Breast epithelium (tissue), 4 donors: ENCODE measurements at regions not wholly inside any gene's neighbourhood (a gene's known extent, or its start where the extent isn't known, plus 50 kb on each side); places are given as distances from the start of the nearest gene placed in this dataset.

Source experiments
- DNase-seq, 2 donors: peaks; one replicate each; pipeline ENCODE4 v3.0.0-alpha.2; 2019; ENCODE audit warnings: low spot score in 2 of 2
- H3K27ac ChIP-seq, 2 donors: fragments of 200-600 bp; sonication (generic) in 1 of 2; one replicate each; pipeline ENCODE4 v1.5.1; 2016 to 2019; ENCODE audit warnings: mild to moderate bottlenecking in 1 of 2
- H3K27me3 ChIP-seq, 2 donors: fragments of 200-600 bp; sonication (generic) in 1 of 2; one replicate each; pipeline versions ENCODE4 v1.5.1 to v1.6.0; 2017 to 2019; ENCODE audit warnings: control low read depth in 1 of 2, mild to moderate bottlenecking in 1 of 2
- H3K36me3 ChIP-seq: fragments of 200-600 bp; one replicate; pipeline ENCODE4 v1.5.1; 2019
- H3K4me1 ChIP-seq, 2 donors: fragments of 200-600 bp; sonication (generic); one replicate each; pipeline ENCODE4 v1.5.1; 2016 to 2019; ENCODE audit warnings: control low read depth in 1 of 2
- H3K4me3 ChIP-seq, 3 donors: fragments of 200-600 bp; sonication (generic); 1 replicate in 2 of 3; 2 replicates in 1 of 3; pipeline ENCODE4 v1.5.1; 2016 to 2019; ENCODE audit warnings: mild to moderate bottlenecking in 3 of 3, moderate library complexity in 2 of 3
- H3K9me3 ChIP-seq, 2 donors: fragments of 200-600 bp; sonication (generic) in 1 of 2; one replicate each; pipeline ENCODE4 v1.5.1; 2016 to 2019; ENCODE audit warnings: control low read depth in 1 of 2
- POLR2A ChIP-seq: fragments of 450-650 bp; IDR thresholded peaks from one replicate; pipeline ENCODE4 v1.6.1; 2016; ENCODE audit warnings: antibody characterized with exemption, mild to moderate bottlenecking, moderate library complexity
- POLR2AphosphoS5 ChIP-seq, 3 donors: sonication (generic); formaldehyde crosslinking; IDR thresholded peaks; one replicate each; pipeline ENCODE4 v1.6.1; 2017; ENCODE audit warnings: antibody characterized with exemption in 3 of 3
- intact Hi-C: fragments of 100-400 bp; cut with DNase I; formaldehyde crosslinking; loops from one replicate; pipeline ENCODE4 v1.15.1; 2023; ENCODE audit warnings: low total_unique reads
- TF ChIP-seq, protein P1 (sequence below), 3 donors: fragments of 450-650 bp; IDR thresholded peaks; one replicate each; pipeline ENCODE4 v1.5.1; 2016 to 2017; ENCODE audit warnings: antibody characterized with exemption in 3 of 3, mild to moderate bottlenecking in 3 of 3, moderate library complexity in 3 of 3

- intact Hi-C loops: no loop called here
- Histone ChIP-seq H3K36me3 (no peaks in the 10 kb centered on the region), H3K4me1 (no peaks in the 10 kb centered on the region), H3K27ac (peak overlapping the region; percentile 63 to 76), H3K27me3 (no peaks in the 10 kb centered on the region), H3K4me3 (peak overlapping the region; percentile 56 to 67 (median 58)), H3K9me3 (no peaks in the 10 kb centered on the region)
- TF ChIP-seq POLR2AphosphoS5 (IDR thresholded peaks at IDR 0.05): peak in 1 of 3 donors; percentile 35
- TF ChIP-seq, protein P1, sequence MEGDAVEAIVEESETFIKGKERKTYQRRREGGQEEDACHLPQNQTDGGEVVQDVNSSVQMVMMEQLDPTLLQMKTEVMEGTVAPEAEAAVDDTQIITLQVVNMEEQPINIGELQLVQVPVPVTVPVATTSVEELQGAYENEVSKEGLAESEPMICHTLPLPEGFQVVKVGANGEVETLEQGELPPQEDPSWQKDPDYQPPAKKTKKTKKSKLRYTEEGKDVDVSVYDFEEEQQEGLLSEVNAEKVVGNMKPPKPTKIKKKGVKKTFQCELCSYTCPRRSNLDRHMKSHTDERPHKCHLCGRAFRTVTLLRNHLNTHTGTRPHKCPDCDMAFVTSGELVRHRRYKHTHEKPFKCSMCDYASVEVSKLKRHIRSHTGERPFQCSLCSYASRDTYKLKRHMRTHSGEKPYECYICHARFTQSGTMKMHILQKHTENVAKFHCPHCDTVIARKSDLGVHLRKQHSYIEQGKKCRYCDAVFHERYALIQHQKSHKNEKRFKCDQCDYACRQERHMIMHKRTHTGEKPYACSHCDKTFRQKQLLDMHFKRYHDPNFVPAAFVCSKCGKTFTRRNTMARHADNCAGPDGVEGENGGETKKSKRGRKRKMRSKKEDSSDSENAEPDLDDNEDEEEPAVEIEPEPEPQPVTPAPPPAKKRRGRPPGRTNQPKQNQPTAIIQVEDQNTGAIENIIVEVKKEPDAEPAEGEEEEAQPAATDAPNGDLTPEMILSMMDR (IDR thresholded peaks at IDR 0.05): no peak
- DNase-seq: peak in 1 of 2 donors; percentile 37
These were observed 298.6 kb downstream of the PTPRC start for GRCh38 chr1:198937231-198938031.

DNA sequence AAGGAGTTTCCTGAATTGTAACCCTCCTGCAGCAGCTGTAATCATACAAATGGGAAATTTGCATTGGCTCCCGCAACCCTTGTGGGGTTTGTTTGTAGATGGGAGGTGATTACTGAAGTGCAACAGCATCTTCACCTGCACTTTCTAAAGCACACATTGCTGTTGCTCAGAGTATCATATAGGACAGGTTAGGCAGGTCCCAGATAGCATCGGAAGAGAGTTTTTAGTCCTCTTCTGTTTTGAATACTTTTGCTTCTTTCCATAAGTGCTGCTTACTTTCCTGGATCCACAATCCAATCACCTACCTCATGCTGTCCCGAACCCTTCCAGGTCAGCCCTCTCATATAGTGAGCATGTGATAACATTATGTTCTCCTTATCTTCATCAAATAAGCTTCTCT lies 300.4 kb downstream of the PTPRC start:
- no peaks in the 10 kb centered on the region for H3K4me1 ChIP-seq
- DNase-seq: no peak
- no peak for TF ChIP-seq POLR2AphosphoS5 (IDR thresholded peaks at IDR 0.05)
- TF ChIP-seq, protein P1 (IDR thresholded peaks at IDR 0.05): no peak
- no peak for TF ChIP-seq POLR2A
- no peak overlapping the region for H3K4me3 ChIP-seq
- no peaks in the 10 kb centered on the region for H3K27me3 ChIP-seq
- H3K27ac ChIP-seq: no peak overlapping the region
- intact Hi-C loops: no loop called here
- H3K9me3 ChIP-seq: no peaks in the 10 kb centered on the region
- H3K36me3 ChIP-seq: no peaks in the 10 kb centered on the region

DNA sequence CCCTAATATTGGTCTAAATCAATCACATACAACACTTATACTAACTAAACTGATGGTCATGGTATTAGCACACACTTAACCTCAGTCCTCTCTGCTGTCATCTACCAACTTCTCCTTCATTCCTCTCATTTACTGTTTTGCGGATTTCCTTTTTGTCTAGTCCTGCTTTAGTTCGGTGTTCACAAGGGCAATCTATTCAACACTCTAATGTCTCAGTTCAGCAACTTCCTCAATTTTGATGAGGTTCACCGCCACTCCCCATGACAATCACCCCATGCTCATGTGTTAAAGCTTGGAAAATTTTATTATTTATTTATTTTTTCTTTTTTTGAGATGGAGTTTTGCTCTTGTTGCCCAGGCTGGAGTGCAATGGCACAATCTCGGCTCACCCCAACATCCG lies 301.1 kb downstream of the PTPRC start:
- Histone ChIP-seq H3K36me3 (no peaks in the 10 kb centered on the region), H3K4me3 (no peak overlapping the region), H3K27ac (no peak overlapping the region), H3K27me3 (no peaks in the 10 kb centered on the region), H3K4me1 (no peaks in the 10 kb centered on the region), H3K9me3 (no peaks in the 10 kb centered on the region)
- no peak for TF ChIP-seq POLR2A
- no peak for DNase-seq
- intact Hi-C loops: no loop called here

DNA sequence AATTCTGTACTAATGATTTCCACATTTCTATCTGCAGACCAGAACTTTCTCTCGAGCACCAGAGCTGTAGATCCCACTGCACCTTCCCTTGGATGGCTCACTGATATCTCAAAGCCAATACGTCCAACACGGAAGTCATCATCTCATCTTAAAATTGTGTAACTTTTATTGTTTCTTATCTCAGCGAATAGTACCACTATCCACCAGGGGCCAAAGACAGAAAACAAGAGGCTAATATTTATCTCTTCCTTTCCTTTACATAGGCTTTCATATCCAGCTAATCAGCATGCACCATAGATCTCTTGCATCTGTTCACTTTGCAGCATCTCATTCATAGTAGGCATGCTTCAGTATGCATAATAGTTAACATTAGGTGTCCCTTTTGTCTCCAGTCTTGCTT lies 303.6 kb downstream of the PTPRC start:
- DNase-seq: no peak
- TF ChIP-seq POLR2AphosphoS5 (IDR thresholded peaks at IDR 0.05) (no peak), POLR2A (no peak)
- TF ChIP-seq, protein P1 (IDR thresholded peaks at IDR 0.05): no peak
- Histone ChIP-seq H3K9me3 (no peaks in the 10 kb centered on the region), H3K4me3 (no peak overlapping the region), H3K27ac (no peak overlapping the region), H3K27me3 (no peaks in the 10 kb centered on the region), H3K36me3 (no peaks in the 10 kb centered on the region), H3K4me1 (no peaks in the 10 kb centered on the region)
- intact Hi-C loops: no loop called here

GRCh38 chr1:198943484-198944187 lies 304.8 kb downstream of the PTPRC start:
- Histone ChIP-seq H3K36me3 (no peaks in the 10 kb centered on the region), H3K4me1 (no peaks in the 10 kb centered on the region), H3K27me3 (no peaks in the 10 kb centered on the region), H3K4me3 (no peak overlapping the region), H3K9me3 (no peaks in the 10 kb centered on the region), H3K27ac (no peak overlapping the region)
- no peak for DNase-seq
- intact Hi-C loops: no loop called here
- no peak for TF ChIP-seq POLR2AphosphoS5 (IDR thresholded peaks at IDR 0.05)
- no peak for TF ChIP-seq POLR2A
- TF ChIP-seq, protein P1 (IDR thresholded peaks at IDR 0.05): no peak
